OCI-LY3 (cell line): ENCODE measurements at regions not wholly inside any gene's neighbourhood (a gene's known extent, or its start where the extent isn't known, plus 50 kb on each side); places are given as distances from the start of the nearest gene placed in this dataset.

Source experiments
- CTCF ChIP-seq: fragments of 200-600, 300-600 bp; sonication (generic); IDR thresholded peaks from 2 replicates; pipeline ENCODE4 v1.5.1; 2014; ENCODE audit warnings: antibody characterized with exemption, low read length, low read depth
- EZH2phosphoT487 ChIP-seq: fragments of 200-600 bp; shearing (Covaris generic); IDR thresholded peaks from 2 replicates; pipeline ENCODE4 v1.6.1; 2018; ENCODE audit warnings: antibody characterized with exemption, mixed run types, low read depth

GRCh38 chr5:87081016-87081415 lies 186.7 kb upstream of the RASA1 start:
- TF ChIP-seq CTCF, result no peak
- no peak for TF ChIP-seq EZH2phosphoT487
